AG08395 (cell line): ENCODE measurements at regions not wholly inside any gene's neighbourhood (a gene's known extent, or its start where the extent isn't known, plus 50 kb on each side); places are given as distances from the start of the nearest gene placed in this dataset.
"Not testable (repeated sequence)": the region's sequence is repeated elsewhere in the genome, so short reads cannot be mapped to it uniquely, and the experiment has no call there.

Source experiments
- DNase-seq: peaks from one replicate; pipeline ENCODE4 v3.0.0; 2012; ENCODE audit warnings: mixed read lengths, low spot score

- not testable (repeated sequence) for DNase-seq
Measured at GRCh38 chr6:11452106-11452505, 85.4 kb upstream of the TMEM170B start.

DNA sequence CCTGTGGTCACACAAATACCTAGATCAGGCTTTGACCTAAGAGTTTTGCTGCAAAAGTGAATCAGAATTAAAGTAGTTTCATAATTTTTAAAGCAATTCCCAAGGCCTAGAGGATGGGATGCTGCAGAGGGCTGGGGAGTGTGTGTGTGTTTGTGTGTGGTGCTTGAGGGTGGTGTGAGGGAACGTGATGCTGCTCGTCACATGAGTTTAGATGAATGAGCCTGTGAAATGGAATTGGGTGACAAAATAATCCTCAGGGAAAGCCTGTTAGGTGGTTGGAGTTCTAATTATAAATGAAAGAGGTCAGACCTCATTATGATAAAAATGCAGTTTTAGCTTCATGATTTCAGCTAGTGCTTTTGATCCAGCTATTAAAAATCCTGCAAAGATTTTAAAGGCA, 87.5 kb upstream of the TMEM170B start:
- no peak for DNase-seq

GRCh38 chr6:11449408-11449807, 88.1 kb upstream of the TMEM170B start:
- DNase-seq: no peak

DNA sequence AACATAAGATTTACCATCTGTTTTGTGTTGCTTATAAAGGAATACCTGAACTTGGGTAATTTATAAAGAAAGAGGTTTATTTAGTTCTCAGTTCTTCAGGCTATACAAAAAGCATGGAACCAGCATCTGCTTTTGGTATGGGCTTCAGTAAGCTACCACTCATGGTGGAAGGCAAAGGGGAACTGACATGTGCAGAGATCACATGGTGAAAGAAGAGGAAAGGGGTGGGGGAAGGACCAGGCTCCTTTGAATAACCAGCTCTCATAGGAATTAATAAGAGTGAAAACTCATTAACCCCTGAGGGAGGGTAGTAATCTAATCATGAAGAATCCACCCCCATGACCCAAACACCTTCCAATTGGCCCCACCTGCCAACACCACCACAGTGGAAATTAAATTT, 89.5 kb upstream of the TMEM170B start:
- DNase-seq: no peak

- DNase-seq: no peak
Measured at GRCh38 chr6:11447265-11447664, 90.3 kb upstream of the TMEM170B start.

DNA sequence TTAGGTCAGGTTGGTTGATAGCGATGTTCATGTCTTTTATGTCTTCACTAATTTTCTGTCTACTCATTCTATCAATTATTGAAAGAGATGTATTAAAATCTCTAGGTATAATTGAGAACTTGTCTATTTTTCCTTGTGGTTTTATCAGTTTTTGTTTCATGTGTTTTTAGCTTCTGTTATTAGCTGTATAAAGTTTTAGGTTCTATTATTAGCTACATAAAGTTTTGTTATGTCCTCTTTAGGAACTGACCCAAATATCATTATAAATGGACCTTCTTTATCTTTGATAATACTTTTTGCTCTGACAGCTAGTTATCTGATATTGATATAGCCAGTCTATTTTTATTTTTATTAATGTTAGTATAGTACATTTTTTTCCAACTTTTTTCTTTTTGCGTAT, 92.4 kb upstream of the TMEM170B start:
- no peak for DNase-seq

GRCh38 chr6:11443125-11443524, 94.4 kb upstream of the TMEM170B start:
- DNase-seq: not testable (repeated sequence)

- DNase-seq: no peak
Measured at GRCh38 chr6:11442495-11442894, 95.1 kb upstream of the TMEM170B start.

DNA sequence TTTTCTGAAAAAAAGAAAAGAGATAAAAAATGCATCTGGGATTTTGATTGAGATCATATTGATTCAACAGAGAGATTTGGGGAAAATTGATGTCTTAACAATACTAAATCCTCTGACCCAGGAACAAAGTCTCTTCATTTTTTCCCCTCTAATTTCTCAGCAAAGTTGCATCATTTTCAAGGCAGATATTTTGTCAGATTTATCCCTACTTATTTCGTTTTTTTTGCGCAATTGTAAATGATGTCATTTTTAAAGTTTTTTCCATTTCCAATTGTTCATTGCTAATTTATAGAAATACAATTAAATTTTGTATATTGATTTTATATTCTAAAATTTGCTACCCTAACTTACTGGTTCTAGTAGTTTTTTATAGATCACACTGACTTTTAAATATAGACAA, 97.7 kb upstream of the TMEM170B start:
- no peak for DNase-seq

DNA sequence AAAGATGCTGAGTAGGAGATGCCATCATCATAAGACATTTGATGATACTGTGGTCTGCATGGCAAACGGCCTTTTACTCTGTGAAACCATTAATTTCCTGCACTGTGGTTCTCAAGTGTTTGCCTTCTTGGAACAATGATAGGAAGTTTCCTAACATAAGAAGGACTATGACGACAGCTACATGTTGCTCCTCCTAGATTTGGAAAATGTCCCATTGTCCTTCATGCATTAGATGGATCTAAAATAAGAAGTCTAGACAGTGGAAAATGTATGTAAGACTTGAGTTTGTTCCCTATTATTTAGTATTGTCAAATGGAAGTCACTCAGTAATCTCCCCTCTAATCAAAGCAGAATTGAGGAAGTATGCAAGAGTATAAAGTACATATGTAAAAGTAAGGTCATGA, 98.5 kb upstream of the TMEM170B start:
- no peak for DNase-seq

GRCh38 chr6:11437824-11438459, 99.6 kb upstream of the TMEM170B start:
- DNase-seq: no peak

DNA sequence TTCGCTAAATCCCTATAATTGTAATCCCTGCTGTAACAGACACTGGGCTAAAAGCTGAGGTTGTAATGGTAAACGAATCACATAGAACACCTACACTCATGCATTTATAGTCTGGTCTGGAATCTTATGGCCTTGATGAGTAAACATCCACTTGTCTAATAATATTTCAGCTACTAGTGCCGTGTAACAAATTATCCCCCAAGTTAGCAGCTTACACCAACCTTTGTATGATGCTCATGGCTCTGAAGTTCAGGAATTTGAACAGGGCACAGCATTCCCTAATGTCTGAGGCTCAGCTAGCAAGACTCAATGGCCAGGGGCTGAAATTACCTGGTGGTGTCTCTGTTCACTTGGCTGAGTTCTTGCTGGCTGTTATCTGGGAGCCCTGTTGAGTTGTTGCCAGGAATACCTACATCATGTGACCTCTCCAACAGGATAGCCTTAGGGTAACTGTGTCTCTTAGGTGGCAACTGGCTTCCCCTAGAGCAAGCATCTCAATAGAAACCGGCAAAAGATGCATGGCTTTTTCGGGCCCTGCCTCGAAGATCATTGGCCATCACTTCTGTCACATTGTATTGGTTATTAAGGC, 100.9 kb upstream of the TMEM170B start:
- no peak for DNase-seq

- peak; percentile 50 for DNase-seq
Measured at GRCh38 chr6:11434565-11435326, 102.8 kb upstream of the TMEM170B start.

DNA sequence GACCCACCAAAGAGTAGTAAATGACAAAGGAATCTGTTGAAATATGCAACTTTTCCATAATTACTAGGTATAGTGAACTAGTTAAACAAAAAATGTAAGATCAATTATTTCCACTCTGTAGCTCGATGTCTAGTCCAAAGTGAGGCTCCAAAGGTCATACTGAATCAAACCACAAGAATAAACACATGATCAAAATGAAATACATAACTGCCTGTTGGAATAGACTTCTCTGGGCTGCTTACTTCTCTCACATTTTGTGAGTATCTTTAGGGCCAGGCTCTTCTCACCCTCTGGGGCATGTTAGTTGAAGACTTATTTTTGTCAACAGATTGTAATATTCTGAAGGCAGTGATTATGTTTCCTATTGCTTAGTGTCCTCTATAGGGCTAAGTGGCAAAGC, 103.7 kb upstream of the TMEM170B start:
- DNase-seq: no peak

DNA sequence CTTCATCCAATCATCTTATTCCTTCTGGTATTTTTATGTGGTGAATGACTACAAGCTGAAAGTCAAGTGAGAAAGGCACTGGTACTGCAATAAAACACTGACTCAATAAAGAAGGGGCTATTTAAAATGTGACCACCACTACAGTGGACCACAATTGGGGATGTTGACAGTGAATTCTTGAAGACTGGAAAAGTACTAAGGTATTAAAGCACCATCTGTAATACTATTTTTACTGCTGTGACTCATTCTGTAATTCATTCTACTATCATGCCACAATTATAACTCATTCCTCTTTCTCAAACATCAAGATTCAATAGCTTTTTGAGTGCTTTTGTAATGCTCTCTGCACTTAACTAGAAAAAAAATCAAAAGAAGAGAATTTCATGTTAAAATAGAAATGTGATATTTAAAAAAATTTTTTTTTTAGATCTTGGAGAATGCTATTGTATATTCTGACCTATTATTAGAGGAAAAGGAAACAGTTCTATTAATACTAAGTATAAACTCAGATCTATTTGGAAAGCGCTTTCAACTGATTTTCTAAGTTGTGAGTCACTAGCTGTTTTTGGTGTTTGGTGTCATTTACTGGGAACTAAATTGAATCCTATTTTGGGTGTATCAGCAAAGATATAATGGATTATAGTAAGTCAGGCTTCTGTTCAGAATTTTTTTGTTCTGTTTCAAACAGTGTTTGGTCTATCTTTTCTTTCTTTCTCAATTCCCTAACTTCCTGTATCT, 104.7 kb upstream of the TMEM170B start:
- DNase-seq: peak; percentile 63

DNA sequence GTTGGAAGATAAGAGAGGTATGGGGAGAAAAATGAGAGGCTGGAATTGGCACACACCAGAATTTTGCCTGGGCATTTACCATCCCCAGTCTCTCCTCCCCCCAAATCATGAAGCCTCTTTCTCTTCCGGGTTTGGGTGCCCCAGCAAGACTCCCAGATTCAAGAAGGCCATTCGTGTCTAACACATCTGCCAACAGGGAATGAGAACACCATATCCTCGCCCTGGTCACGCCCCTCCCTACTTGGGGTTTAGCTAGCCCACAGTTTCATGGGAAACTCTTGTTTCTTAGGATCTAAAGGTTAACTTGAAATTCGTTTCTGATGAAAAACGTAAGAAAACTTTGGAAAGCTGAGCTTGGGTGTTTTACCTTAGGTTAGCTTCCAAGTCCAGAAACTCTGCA, 105.5 kb upstream of the TMEM170B start:
- DNase-seq: no peak

GRCh38 chr6:11431455-11431937, 106.1 kb upstream of the TMEM170B start:
- no peak for DNase-seq

GRCh38 chr6:11430036-11430435, 107.5 kb upstream of the TMEM170B start:
- DNase-seq: no peak

DNA sequence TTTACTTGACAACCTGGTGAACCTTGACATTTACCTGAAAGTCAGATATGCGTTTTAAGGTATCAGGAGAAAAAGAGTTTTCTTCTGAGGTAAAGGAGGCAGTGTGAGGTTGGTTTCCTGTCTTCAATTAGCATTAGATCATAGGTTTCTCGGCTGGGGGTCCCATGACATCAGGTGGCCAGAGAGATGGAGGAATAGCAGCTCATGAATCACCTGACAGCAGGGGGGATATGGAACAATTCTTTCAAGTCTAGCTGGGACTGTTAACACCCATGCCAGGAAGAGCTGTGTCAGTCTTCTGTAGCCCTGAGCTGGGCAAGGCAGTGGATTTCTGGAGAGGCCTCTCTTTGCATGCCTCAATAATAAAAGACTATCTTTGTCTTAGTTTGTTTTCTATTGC, 108.0 kb upstream of the TMEM170B start:
- no peak for DNase-seq

DNA sequence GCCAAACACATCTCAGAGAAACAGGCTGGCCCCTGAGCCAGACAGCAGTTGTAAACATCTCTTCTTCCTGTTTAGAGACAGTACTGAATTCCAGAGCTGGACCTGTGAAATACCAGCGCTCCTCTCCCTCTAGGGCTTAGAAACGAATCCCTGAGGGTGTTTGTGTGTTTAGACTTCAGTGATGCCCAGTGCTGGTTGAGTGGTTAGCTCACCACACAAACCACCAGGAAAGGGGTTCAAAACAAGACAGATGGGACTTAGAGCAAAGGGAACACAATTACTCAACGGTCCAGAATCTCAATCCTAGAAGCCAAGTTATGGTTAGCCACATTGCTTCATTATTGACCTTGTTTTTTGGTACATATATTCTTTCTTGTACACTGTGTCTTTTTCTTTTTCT, 108.7 kb upstream of the TMEM170B start:
- DNase-seq: peak; percentile 73

DNA sequence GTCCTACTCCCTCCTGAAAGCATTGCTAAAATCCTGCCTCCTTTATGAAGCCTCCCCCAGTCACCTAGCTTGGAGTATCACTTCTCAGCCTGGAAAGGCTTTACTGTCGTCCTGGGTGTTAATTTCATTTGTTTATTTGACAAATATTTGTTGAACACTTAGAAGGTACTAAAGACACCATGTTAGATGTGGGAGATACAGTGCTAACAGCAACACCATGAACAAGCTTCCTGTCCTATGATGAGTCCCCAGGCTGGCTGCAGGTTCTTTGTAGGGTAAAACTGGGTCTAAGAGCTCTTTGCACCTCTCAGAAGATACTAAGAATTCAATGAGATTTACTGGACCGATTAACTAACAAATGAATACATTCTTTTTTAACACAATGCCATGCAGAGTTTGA, 109.2 kb upstream of the TMEM170B start:
- no peak for DNase-seq

DNA sequence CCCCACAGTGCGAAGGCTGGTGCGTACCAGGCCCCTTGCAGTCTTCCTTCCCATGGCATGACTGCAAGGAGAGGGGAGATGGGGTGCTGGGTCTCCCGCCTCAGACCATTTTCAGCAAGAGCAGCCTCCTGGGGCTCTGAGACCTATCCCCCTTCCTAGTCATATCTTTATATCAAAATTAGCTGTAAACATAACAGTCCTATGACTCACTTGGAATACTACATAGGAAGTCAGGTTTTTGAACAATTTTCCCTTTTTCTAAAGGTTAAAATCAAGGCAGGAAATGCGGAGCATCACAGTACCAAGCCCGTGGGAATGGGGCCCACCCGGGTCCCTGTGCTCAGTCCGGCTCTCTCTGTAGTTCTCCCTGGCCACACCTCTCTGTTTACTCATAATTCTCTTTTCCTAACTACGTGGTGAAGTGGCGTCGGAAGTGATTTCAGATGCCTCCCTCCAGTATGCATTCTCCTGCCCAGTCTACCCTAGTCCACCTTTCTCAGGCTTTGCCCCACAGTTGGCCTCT, 109.8 kb upstream of the TMEM170B start:
- DNase-seq: no peak
